Fibroblast of skin of left biceps (primary cell): ENCODE measurements at regions not wholly inside any gene's neighbourhood (a gene's known extent, or its start where the extent isn't known, plus 50 kb on each side); places are given as distances from the start of the nearest gene placed in this dataset.

ENCODE experiments used
- DNase-seq, 2 experiments: peaks; one replicate each; pipeline ENCODE4 v3.0.0-alpha.2; 2013; ENCODE audit warnings: low read depth in 2 of 2

DNA sequence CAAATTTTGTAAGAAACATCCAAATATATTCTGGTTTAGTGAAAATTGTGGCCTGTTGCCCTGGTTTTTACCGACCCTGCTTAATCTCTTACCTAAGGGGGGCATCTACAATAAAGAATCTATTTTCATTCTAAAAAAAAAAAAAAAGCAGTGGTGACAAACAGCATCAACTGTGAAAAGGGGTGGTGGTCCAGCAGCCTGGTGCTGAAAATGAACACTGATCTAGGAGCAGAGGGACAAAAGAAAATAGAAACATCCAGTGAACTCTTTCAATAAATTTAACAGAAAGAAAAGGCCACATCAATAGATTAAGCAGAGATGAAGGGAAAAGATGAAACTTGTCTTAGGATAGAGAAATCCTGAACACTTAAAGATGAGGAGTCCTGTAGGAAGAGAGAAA is 348.7 kb upstream of the GRAMD2B start:
- DNase-seq = no peak

DNA sequence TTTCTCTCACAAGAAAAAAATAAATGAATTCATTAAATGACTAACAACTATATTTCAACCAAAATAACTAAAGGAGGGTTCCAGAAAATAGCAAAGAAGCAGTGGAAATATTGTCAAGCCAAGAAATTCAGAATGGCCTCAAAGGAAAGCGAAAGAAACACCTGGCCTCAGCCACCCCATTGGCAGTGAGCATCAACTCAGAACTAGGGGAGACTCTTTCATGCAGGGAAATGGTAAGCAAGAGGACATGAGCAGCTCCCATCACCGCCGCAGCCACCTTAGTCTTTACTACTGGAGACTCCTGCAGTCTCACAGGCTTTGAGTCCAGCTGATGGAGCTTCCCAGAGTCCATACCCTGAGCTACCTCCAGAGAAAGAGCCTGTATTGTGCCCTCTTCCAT is 343.9 kb upstream of the GRAMD2B start:
- no peak for DNase-seq

DNA sequence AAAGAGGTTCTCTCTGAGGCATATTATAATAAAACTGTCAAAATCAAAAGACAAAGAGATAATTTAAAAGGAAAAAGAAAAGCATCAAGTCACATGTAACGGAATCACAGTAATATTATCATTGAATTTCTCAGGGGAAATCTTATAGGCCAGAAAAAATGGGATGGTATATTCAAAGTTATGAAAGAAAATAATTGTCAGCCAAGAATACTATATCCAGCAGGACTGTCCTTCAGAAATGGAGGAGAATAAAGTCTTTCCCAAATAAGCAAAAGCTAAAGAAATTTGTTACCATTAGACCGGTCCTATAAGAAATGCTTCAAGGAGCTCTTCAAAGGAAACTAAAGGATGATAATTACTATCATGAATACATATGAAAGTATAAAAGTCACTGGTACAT is 342.0 kb upstream of the GRAMD2B start:
- DNase-seq = no peak

DNA sequence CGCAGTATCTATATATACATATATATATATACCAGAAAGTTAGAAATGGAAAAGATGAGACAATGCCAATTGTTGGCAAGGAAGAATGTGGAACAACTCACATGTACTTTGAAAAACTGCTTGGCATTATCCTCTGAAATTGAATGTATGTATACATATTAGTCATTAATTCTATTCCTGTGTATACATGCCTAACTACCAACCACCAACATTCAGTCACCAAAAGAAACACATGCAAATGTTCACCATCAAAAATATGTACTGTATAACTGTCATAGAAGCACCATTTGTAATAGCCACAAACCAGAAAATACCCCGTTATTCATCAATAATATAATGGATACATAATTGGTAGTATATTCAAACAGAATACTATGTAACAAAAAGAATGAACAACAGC is 330.2 kb upstream of the GRAMD2B start:
- DNase-seq = no peak

DNA sequence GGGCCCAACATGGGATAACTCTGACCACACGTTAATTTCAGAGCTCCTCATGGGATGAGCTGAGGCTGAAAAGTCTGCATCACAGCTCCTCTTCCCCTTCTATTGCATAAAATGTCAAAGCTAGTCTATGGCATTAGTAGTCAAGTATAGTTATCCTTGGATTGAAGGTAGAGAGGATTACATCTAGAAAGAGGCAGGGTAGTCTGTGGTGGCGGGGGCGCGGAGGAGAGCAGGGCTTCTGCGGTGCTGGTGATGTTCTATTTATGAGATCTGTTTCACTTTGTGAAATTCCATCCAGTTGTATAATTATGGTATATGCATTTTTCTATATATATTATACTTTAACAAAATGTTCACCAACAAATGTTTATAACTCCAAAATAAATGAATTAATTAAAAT is 329.5 kb upstream of the GRAMD2B start:
- no peak for DNase-seq

DNA sequence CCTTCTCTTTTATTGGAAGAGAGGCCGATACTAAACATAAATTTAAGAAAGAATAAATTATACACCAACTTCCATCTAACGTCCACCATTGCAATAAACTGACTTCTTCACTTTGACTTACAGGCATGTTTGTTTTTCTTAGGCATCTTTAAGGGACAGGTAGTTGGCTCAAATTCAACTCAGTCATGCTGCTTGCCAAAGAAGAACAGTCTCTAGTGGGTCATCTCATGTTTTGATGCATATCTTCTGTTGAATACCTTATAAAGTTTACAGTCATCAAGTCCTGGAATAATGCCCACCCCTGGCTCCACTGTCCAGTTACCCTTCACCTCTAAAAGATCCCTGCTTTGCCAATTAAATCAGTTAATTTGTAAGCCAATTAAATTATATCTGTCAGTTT is 328.2 kb upstream of the GRAMD2B start:
- no peak for DNase-seq

DNA sequence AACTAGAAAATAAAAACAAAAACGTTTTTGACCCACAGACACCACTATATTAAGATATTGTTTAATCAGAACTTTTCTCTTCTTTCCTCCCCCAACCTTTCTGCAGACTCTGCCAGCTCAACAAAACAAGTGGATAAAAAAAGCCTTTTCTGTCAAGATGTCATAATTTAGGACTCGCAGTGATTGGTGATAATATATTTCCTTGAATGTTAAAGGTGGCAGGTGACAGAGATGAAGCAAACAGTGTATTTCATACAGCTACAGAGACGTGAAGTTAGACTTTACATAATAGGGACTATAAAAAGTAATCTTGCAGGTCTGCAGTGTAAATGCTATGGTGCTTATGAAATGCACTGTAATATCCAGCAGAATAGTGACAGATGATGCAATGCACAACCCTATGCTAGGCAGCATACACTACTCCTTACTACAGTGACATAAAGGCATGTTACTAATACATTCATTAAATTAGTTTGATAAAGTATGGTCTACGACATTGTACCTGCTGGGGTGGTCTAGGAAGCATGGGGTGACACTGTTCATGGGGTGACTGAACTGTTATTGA is 326.7 kb upstream of the GRAMD2B start:
- DNase-seq = no peak

DNA sequence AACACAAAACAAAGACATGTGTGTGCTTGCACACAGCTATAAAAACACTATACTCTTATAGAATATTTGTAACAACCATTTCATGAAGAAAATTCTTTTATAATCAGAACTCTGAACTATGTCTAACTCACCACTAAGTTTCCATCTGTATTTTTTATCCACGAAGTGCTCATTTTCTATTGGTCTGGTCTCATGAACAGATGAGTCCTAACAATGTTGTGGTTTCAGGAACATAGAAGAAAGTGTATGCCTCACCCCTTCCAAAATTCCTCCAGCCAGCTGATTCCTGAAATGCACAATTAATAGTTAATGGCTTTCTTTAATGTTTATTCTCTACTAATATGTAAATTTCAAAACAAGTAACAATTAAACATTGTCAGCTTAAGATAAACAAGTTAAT is 325.3 kb upstream of the GRAMD2B start:
- peak in 1 of 2 experiments; percentile 5 for DNase-seq

DNA sequence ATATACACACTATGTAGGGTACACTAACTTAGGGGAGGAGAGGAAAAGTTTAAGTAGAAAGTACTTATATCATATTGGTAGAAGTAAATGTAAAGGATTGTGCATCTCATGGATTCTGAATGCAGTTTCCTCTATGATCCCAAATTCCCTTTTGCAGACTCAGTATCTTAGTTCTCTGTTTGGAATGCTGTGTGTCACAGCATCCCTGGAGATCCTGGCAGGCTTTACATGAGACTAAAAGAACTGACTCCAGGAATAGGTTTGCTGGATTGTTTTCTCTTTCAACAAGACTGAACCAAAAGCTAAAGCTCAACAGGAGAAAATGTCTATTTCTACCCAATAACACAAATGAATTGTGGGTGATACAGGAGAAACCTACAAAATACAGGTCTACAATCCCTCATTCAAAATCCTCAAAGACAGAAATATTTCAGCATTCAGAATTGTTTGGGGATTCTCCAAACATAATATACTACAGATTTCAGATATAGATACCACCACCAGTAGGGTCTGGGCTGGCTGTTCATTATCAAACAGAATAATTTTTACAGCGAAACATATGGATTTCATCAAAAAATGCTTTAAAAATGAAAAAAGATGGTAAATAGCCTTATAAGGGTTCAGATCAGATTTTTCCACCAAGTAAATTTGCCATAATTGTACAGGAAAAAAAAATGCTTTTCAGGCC is 324.7 kb upstream of the GRAMD2B start:
- DNase-seq = peak; percentile 44 to 57

DNA sequence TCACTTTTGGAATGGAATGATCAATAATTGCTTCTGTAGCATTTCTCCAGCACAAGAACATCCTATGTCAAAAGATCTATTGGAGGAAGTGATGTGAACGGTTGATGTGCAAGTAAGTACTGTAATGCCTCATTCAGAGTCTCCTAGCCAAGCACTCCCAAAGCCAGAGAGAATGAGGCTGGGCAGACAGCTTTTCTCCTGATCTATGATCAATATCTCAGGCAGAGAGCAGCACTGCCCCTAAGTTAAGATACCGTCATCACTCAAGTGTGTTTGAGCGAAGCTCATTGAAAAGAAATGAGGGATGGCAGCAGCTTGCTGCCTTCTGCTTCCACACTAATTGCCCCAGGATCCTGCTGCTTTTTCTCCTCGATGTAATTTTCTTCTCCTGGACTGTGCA is 324.1 kb upstream of the GRAMD2B start:
- DNase-seq = no peak

DNA sequence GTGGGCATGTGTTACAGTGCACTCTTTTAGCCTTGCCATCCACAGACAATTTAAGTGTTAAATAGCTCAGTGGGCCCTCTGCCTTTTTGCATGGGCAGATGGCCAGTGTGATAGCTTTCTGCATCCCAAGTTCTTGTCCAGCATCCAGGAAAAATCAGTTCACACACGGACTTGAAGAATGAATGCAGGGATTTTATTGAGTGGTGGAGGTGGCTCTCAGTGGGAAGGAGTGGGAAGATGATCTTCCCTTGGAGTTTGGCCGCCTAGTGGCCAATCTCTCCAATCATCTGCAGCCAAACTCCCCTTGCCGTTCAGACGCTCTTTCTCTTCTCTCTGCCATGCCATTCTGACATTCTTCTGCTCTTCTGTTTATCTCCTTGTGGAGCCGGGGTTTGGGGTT is 322.4 kb upstream of the GRAMD2B start:
- DNase-seq = no peak

DNA sequence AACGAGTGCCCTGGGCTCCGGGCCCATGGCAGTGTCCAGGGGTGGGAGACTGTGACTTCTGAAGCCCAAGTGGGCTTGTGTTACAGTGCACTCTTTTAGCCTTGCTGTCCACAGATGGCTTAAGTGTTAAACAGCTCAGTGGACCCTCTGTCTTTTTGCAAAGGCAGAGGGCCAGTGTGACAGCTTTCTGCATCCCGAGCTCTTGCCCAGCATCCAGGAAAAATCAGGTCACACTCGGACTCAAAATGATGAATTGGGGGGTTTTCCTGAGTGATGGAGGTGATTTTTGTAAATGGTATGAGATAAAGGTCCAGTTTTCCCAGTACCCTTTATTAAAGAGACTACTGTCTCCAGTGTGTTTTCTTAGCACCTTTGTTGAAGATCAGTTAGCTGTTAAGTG is 321.3 kb upstream of the GRAMD2B start:
- no peak for DNase-seq

DNA sequence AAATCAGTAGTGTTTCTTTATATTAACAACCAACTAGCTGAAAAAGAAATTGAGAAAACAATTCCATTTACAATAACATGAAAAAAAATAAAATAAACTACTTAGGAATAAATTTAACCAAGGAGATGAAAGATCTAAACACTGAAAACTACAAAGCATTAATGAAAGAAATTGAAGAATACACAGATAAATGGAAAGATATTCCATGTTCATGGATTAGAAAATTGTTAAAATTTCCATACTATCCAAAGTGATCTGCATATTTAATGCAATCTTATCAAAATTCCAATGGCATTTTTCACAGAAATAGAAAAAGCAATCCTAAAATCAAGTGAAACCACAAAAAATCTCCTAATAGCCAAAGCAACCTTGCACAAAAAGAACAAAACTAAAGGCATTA is 320.2 kb upstream of the GRAMD2B start:
- no peak for DNase-seq

DNA sequence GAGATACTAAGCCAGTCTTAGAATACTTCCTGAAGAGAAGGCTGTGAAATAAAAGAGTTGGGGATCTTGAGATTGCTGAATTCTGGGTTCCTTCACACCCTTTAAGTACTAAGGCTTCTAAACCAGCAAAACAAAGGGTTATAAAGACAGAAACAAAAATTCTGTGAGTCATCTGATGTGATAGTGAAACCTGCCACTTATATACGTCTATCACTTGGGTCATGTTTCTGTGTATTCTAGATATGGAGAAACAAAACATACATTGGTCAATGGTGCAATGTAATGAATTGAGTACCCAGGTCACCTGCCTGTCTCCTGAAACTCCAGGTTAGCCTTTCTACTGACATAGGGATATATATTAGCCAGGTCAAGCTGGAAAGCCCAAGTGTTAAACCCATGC is 319.3 kb upstream of the GRAMD2B start:
- no peak for DNase-seq

DNA sequence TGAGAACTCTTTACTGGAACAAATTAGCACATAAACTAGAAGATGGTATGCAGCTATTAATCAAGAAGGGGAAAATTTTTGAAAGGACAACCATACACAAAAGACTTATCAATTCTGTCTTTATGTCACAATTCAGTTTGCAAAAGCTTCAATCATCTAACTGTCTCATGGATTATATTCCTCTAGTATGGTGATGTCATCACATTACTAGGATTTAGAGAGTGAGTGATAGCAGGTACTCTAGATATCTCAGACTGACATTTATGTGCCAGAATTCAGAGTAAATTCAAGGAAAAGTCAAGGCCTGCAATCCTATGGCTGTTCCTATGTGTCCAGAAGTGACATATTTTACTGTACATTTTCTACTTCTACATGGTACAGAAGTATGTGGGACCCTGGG is 318.9 kb upstream of the GRAMD2B start:
- DNase-seq = no peak

DNA sequence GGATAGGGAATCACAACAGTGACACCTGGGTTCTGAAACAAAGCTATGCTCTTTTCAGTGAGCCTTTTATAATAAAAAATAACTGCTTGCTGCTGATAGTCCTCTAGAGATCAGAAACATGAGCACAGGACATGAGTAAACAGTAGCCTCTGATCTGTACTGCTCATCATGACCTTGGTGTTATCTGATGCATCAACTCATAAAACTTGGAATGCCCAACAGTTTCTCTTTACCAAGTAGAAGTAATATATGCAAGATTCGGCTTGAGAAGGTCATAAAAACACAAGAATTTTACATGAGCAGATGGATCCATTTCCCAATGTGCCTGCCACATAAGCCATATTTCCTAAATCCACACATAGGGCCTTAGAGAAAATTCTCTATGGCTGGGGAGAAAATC is 318.3 kb upstream of the GRAMD2B start:
- no peak for DNase-seq

DNA sequence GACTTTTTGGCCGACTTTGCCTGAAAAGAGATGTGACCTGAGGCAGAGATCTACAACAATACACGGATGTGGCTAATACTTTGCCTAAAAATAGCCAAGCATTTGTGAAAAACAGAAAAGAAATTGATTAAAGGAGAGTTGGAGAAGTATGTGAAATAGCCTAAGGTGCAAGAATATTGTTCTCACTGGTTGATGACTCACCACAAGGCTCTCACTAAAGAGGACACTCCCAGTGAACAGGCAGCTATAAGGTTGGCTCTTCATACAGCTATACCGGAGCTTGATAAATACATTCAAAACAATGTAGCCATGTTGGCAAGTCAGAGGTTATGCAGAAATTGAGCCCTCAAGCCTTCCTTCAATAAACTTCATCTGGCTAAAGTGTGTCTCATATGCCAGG is 317.2 kb upstream of the GRAMD2B start:
- DNase-seq = no peak

DNA sequence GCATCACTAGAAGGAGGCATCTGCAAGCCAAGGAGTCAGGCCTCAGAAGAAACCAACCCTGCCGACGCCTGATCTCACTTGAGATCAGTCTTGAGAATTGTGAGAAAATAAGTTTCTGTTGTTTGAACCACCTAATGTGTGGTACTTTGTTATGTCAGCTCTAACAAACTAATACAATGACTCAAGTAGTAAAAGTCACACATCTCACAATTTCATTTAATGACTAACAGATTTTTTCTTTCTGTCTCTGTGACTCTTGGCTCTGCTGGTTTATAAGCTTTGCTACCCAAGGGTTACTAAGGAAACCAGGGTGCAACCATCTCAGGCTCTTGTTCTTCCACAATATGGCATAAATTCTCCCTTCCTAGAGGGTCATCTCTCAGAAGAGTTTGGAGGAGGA is 315.8 kb upstream of the GRAMD2B start:
- no peak for DNase-seq

DNA sequence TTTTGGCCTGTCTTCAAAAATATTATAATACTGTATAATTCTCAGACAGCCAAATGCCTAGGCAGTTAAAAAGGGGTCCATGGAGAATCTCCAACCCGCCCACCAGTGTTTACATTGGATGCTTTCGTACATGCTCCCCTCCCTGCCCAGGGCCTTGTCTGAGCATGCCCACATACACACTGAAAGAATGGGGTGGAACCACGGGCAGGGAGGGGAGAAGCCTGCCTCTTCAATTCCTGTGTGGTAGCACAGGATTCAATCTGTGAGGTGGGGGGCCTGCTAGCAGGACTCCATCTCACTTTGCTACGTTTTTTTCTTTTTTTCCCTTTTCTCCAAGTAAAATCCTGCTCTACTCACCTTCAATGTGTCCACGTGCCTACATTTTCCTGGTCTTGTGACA is 314.7 kb upstream of the GRAMD2B start:
- no peak for DNase-seq

DNA sequence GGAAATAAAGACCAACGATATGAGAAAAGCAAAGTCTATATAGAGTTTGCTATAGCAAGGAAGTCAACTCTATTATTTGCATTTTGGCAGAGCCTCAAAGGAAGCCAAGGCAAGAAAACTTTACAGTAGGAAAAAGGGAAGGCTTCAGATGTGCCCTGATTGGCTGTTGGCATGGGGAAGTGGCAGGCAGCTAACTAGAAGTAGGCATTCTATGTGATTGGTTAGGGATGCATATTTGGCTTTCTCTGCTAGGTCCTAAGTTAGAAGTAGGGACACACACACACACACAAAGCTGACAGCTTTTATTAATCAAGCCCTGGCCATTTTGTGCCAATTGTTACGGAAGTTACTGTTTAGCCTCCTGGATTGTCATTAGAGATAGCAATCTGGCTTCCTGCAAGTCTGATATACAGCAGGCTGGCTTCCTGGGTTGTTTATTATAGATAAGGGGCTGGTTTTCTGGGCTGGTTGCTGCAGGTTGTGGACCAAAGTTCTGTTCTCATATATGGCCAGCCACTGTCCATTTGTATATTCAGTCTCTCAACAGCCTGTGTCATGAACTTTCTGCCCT is 308.1 kb upstream of the GRAMD2B start:
- DNase-seq = no peak

DNA sequence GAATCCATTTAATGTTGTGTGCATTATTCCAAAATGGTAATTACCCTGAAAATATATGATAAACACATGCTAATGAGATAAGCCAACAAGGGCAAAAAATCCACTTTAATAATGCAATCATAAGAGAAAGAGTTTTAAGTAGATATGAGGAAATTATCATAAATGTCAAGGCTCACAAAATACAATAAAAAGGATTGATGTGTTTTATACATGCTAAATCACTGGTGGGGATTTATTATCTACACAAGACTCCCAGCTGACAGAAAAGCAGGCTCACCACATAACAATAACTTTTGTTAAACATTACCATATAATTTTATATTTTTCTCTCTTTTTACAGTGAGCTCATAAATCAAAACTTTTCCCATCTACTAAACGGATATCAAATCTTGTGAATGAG is 306.2 kb upstream of the GRAMD2B start:
- no peak for DNase-seq

DNA sequence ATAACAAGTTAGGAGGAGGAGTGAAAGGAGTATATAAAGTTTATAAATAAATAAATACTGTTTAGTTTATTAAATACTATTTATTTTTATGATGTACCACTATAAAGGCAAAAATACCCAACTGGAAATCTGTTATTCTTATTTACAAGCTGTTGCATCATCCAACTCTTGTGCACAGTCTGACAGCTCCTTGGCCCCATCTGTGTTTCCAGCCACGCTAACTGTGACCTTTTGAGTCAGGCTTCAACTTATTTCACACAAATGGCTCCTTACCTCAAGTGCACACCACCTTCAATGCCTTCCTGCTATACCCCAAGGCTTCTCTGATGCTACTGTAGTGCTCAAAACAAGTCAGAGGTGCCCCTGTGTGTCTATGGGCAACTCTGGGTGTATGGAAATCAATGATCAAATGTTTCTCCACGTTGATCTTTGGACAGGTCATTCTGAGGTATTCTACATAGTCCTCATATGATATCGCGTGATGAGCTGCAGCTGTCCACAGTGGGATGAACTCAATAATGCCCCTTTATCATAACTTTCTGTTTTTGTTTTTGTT is 303.2 kb upstream of the GRAMD2B start:
- no peak for DNase-seq

DNA sequence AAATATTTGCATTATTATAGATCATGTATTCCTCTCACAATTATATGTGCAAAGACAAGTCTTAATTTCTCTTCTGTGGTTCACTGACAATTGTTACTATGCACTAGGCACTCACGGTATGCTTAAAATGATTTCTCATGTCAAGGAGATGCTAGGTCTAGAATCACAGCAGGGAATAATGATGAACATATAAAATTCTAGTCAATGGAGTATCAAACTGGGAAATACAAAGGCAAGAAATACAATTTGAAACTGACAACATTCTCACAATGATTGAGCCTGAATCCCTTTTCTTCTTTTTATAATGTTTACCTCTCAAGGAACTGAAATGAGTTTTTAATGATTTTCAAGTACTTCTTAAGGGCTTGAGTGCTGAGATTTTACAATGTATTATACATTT is 302.3 kb upstream of the GRAMD2B start:
- no peak for DNase-seq

DNA sequence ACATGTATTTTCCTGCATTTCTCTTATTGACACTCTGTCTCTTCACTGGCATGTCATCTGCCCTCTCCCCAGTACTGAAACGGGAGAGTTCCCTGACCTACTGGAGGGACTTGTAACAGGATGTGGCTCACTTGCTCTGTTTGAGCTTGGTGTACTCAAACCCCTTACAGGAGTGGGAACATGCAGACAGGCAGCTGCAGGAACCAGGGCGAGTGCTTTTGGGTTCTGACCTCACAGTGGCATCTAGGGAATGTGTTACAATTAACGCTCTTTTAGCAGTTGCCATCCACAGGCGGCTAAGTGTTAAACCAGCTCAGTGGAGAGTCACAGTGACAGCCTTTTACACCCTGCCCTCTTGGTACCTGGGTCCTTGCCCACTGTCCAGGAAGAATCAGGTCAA is 300.3 kb upstream of the GRAMD2B start:
- DNase-seq = no peak
